IMR-90 (cell line): ENCODE measurements at regions not wholly inside any gene's neighbourhood (a gene's known extent, or its start where the extent isn't known, plus 50 kb on each side); places are given as distances from the start of the nearest gene placed in this dataset.

Experiments used
- CEBPB ChIP-seq: IDR thresholded peaks from 2 replicates; pipeline ENCODE4 v1.6.1; 2012; ENCODE audit warnings: low read depth, low read length, improper control_type of control experiment
- CHD1 ChIP-seq: IDR thresholded peaks from 2 replicates; pipeline ENCODE4 v1.6.1; 2012; ENCODE audit warnings: low read depth, low read length, improper control_type of control experiment
- CTCF ChIP-seq: conservative IDR thresholded peaks from 2 replicates; pipeline ENCODE4 v1.5.1; 2012; ENCODE audit warnings: mild to moderate bottlenecking, low read depth, low read length, improper control_type of control experiment
- ELK1 ChIP-seq: fragments of 150-350 bp; IDR thresholded peaks from 2 replicates; pipeline ENCODE4 v1.6.1; 2016; ENCODE audit warnings: low read depth, mild to moderate bottlenecking, low read length, moderate library complexity, borderline replicate concordance
- MAZ ChIP-seq: IDR thresholded peaks from 2 replicates; pipeline ENCODE4 v1.6.1; 2012; ENCODE audit warnings: low read depth, mild to moderate bottlenecking, low read length, improper control_type of control experiment, moderate library complexity, borderline replicate concordance
- MXI1 ChIP-seq: IDR thresholded peaks from 2 replicates; pipeline ENCODE4 v1.6.1; 2012; ENCODE audit warnings: low read depth, mild to moderate bottlenecking, low read length, moderate library complexity, borderline replicate concordance
- NFE2L2 ChIP-seq: fragments of 150-350 bp; IDR thresholded peaks from 2 replicates; pipeline ENCODE4 v1.6.1; 2016; ENCODE audit warnings: low read depth, mild to moderate bottlenecking, low read length
- POLR2A ChIP-seq: IDR thresholded peaks from 2 replicates; pipeline ENCODE4 v1.6.1; 2012; ENCODE audit warnings: mild to moderate bottlenecking, low read depth, low read length
- RAD21 ChIP-seq: IDR thresholded peaks from 2 replicates; pipeline ENCODE4 v1.6.1; 2012; ENCODE audit warnings: low read length, improper control_type of control experiment
- RCOR1 ChIP-seq: IDR thresholded peaks from 2 replicates; pipeline ENCODE4 v1.6.1; 2012; ENCODE audit warnings: mild to moderate bottlenecking, low read length, improper control_type of control experiment; ENCODE audit not compliant: insufficient replicate concordance
- RFX5 ChIP-seq: IDR thresholded peaks from 2 replicates; pipeline ENCODE4 v1.8.0; 2012; ENCODE audit warnings: low read depth, mild to moderate bottlenecking, low read length, moderate library complexity
- SMC3 ChIP-seq: fragments of 150-350 bp; IDR thresholded peaks from 2 replicates; pipeline ENCODE4 v1.6.1; 2016; ENCODE audit warnings: low read depth, mild to moderate bottlenecking, antibody characterized with exemption, low read length, moderate library complexity
- USF2 ChIP-seq: fragments of 150-350 bp; IDR thresholded peaks from 2 replicates; pipeline ENCODE4 v1.6.1; 2017; ENCODE audit warnings: mild to moderate bottlenecking, antibody characterized with exemption, low read length, low read depth

- TF ChIP-seq CTCF (no peak), CEBPB (peak; percentile 75), CHD1 (no peak), USF2 (no peak), SMC3 (no peak), RAD21 (no peak), MAZ (no peak), POLR2A (no peak), MXI1 (no peak), RCOR1 (no peak), ELK1 (no peak), RFX5 (no peak), NFE2L2 (no peak)
These were observed 113.2 kb downstream of the MIAT start for GRCh38 chr22:26770624-26771023.
